ENCODE measurements at regions not wholly inside any gene's neighbourhood (a gene's known extent, or its start where the extent isn't known, plus 50 kb on each side); places are given as distances from the start of the nearest gene placed in this dataset.

DNA sequence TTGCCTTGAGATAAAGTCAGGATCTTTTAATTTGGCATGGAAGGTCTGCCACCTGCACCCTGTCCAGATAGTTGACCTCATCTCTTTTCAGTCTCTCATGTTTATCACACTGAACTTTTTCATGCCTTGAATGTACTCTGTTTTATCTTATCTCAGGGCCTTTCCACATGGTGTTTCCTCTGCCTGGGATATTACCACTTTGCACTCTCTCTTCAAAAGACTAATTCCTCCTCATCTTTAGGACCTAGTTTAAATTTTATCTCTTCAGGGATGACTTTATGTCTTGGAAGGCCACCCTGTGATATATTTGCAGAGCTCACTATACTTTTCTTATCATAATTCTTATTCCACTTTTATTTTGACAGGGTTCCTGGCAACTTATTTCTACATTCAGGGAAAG is 150.0 kb downstream of the DNAJB9 start:
- TF ChIP-seq, protein P1, sequence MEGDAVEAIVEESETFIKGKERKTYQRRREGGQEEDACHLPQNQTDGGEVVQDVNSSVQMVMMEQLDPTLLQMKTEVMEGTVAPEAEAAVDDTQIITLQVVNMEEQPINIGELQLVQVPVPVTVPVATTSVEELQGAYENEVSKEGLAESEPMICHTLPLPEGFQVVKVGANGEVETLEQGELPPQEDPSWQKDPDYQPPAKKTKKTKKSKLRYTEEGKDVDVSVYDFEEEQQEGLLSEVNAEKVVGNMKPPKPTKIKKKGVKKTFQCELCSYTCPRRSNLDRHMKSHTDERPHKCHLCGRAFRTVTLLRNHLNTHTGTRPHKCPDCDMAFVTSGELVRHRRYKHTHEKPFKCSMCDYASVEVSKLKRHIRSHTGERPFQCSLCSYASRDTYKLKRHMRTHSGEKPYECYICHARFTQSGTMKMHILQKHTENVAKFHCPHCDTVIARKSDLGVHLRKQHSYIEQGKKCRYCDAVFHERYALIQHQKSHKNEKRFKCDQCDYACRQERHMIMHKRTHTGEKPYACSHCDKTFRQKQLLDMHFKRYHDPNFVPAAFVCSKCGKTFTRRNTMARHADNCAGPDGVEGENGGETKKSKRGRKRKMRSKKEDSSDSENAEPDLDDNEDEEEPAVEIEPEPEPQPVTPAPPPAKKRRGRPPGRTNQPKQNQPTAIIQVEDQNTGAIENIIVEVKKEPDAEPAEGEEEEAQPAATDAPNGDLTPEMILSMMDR (IDR thresholded peaks at IDR 0.05 in 4 of 5, conservative IDR thresholded peaks at IDR 0.05 in 1 of 5) = no peak
- no peak for TF ChIP-seq POLR2A (IDR thresholded peaks at IDR 0.05)
